HG03095 (cell line): ENCODE measurements at regions not wholly inside any gene's neighbourhood (a gene's known extent, or its start where the extent isn't known, plus 50 kb on each side); places are given as distances from the start of the nearest gene placed in this dataset.
"Not testable (repeated sequence)": the region's sequence is repeated elsewhere in the genome, so short reads cannot be mapped to it uniquely, and the experiment has no call there.

ENCODE experiments used
- ATAC-seq: cut with Tn5 transposase; IDR thresholded peaks from one replicate; pipeline ENCODE4 v1.9.1; 2021; ENCODE audit warnings: moderate library complexity; ENCODE audit not compliant: unreplicated experiment

GRCh38 chr3:29011966-29012365 lies 268.9 kb upstream of the RBMS3 start:
- no peak for ATAC-seq

- ATAC-seq, result no peak
These were observed 257.9 kb upstream of the RBMS3 start for GRCh38 chr3:29022976-29023375.

GRCh38 chr3:29026286-29026685 lies 254.6 kb upstream of the RBMS3 start:
- ATAC-seq, result peak; percentile 90

- no peak for ATAC-seq
These were observed 253.9 kb upstream of the RBMS3 start for GRCh38 chr3:29026959-29027358.

GRCh38 chr3:29031175-29031574 lies 249.7 kb upstream of the RBMS3 start:
- not testable (repeated sequence) for ATAC-seq

- no peak for ATAC-seq
These were observed 247.4 kb upstream of the RBMS3 start for GRCh38 chr3:29033511-29033910.

GRCh38 chr3:29050155-29050554 lies 230.7 kb upstream of the RBMS3 start:
- ATAC-seq, result no peak

- no peak for ATAC-seq
These were observed 223.5 kb upstream of the RBMS3 start for GRCh38 chr3:29057326-29057725.

GRCh38 chr3:29064085-29064484 lies 216.8 kb upstream of the RBMS3 start:
- no peak for ATAC-seq

- no peak for ATAC-seq
These were observed 215.6 kb upstream of the RBMS3 start for GRCh38 chr3:29065211-29065785.

- ATAC-seq, result no peak
These were observed 213.9 kb upstream of the RBMS3 start for GRCh38 chr3:29067007-29067406.

GRCh38 chr3:29070959-29071634 lies 209.8 kb upstream of the RBMS3 start:
- no peak for ATAC-seq

GRCh38 chr3:29072611-29073010 lies 208.3 kb upstream of the RBMS3 start:
- no peak for ATAC-seq

GRCh38 chr3:29077356-29077755 lies 203.5 kb upstream of the RBMS3 start:
- ATAC-seq, result no peak

GRCh38 chr3:29079358-29079757 lies 201.5 kb upstream of the RBMS3 start:
- ATAC-seq, result no peak

GRCh38 chr3:29080967-29081366 lies 199.9 kb upstream of the RBMS3 start:
- ATAC-seq, result no peak

GRCh38 chr3:29083081-29083480 lies 197.8 kb upstream of the RBMS3 start:
- ATAC-seq, result no peak

GRCh38 chr3:29083676-29084075 lies 197.2 kb upstream of the RBMS3 start:
- no peak for ATAC-seq

GRCh38 chr3:29088579-29088978 lies 192.3 kb upstream of the RBMS3 start:
- no peak for ATAC-seq

- ATAC-seq, result no peak
These were observed 189.8 kb upstream of the RBMS3 start for GRCh38 chr3:29090912-29091597.

GRCh38 chr3:29091599-29092189 lies 189.2 kb upstream of the RBMS3 start:
- ATAC-seq, result no peak

GRCh38 chr3:29092348-29092747 lies 188.5 kb upstream of the RBMS3 start:
- ATAC-seq, result no peak
